ENCODE measurements at regions not wholly inside any gene's neighbourhood (a gene's known extent, or its start where the extent isn't known, plus 50 kb on each side); places are given as distances from the start of the nearest gene placed in this dataset.

GRCh38 chr12:93158065-93158843 lies 219.5 kb upstream of the NUDT4 start:
- Histone ChIP-seq H3K27ac (ENCODE audit: insufficient read depth, low read length) (no peak overlapping the region), H3K4ac (ENCODE audit: low read depth, low read length) (no peak overlapping the region), H4K91ac (ENCODE audit: insufficient read depth, low read depth, low read length) (no peak overlapping the region), H3K4me2 (ENCODE audit: low read depth, low read length) (no peak overlapping the region), H4K8ac (ENCODE audit: low read depth in 2 of 2, low read length in 2 of 2) (no peak overlapping the region), H3K14ac (replicated peaks; ENCODE audit: low read depth, low read length) (no peak overlapping the region), H2BK5ac (ENCODE audit: low read depth, low read length, poor library complexity, severe bottlenecking) (no peak overlapping the region), H2AK9ac (replicated peaks; ENCODE audit: low read depth, low read length, poor library complexity) (no peak overlapping the region), H2BK15ac (ENCODE audit: low read depth, low read length) (no peak overlapping the region), H3K56ac (ENCODE audit: extremely low read depth, insufficient read depth, low read length) (no peak overlapping the region), H2BK20ac (ENCODE audit: low read depth, low read length) (no peak overlapping the region), H2AK5ac (ENCODE audit: low read depth, low read length) (no peak overlapping the region), H3K9me3 (ENCODE audit: control insufficient read depth, insufficient read depth, low read length) (0 out of 2 replicates have a peak, but pooled peaks cover 3% of the 10 kb centered on the region), H3K23ac (ENCODE audit: low read depth, low read length) (no peak overlapping the region), H3K36me3 (ENCODE audit: control insufficient read depth, insufficient read depth, low read length) (no peaks in the 10 kb centered on the region), H3K4me1 (ENCODE audit: control insufficient read depth, insufficient read depth, low read length) (no peaks in the 10 kb centered on the region), H3K9ac (ENCODE audit: low read depth, low read length) (no peak overlapping the region), H3K27me3 (ENCODE audit: control insufficient read depth, insufficient read depth, low read length) (no peaks in the 10 kb centered on the region), H2BK120ac (ENCODE audit: low read depth, low read length) (no peak overlapping the region), H3K9me1 (ENCODE audit: insufficient read depth, low read length) (no peaks in the 10 kb centered on the region; the same call in 1 of the 2 replicates), H4K20me1 (ENCODE audit: insufficient read depth, low read length) (no peaks in the 10 kb centered on the region), H3K4me3 (ENCODE audit: insufficient read depth, low read depth, low read length) (no peak overlapping the region), H4K5ac (ENCODE audit: low read depth, low read length) (no peak overlapping the region), H2AFZ (replicated peaks; ENCODE audit: low read length, poor library complexity) (no peak overlapping the region), H3K18ac (ENCODE audit: low read depth, low read length) (no peak overlapping the region), H3K79me1 (ENCODE audit: low read depth in 1 of 2, low read length in 2 of 2) (no peaks in the 10 kb centered on the region)
- intact Hi-C loops (cut with micrococcal nuclease): no loop called here
- ChIA-PET POLR2A (ENCODE audit: unreplicated experiment) (no interaction called here), CTCF (no interaction called here)
- no peak for DNase-seq
- dilution Hi-C loops (cut with HindIII; ENCODE audit: low sequenced_read_pairs, unreplicated experiment): no loop called here
- WGBS, 2 experiments (ENCODE audit: extremely low coverage in 2 of 2, insufficient read length in 1 of 2): 100% methylated on average over 1 of the region's 4 CpGs; no CpG with 5 or more reads in 1 of the 2 experiments
- BruUV-seq (replicated peaks): no TSS peak
- TF ChIP-seq BHLHE40 (IDR thresholded peaks at IDR 0.05; ENCODE audit: low read depth, low read length): no peak
- TF ChIP-seq MAFK (IDR thresholded peaks at IDR 0.05; ENCODE audit: low read depth, low read length): no peak
- no peak for TF ChIP-seq RAD21 (IDR thresholded peaks at IDR 0.05; ENCODE audit: low read length)
- no peak for TF ChIP-seq SMC3 (IDR thresholded peaks at IDR 0.05; ENCODE audit: low read depth, low read length)
- TF ChIP-seq RFX5 (IDR thresholded peaks at IDR 0.05; ENCODE audit: low read depth, low read length): no peak
- no peak for TF ChIP-seq MAZ (IDR thresholded peaks at IDR 0.05; ENCODE audit: borderline replicate concordance, low read depth, low read length)
- TF ChIP-seq CHD1 (IDR thresholded peaks at IDR 0.05; ENCODE audit: low read depth, low read length): no peak
- no peak for TF ChIP-seq FOS (IDR thresholded peaks at IDR 0.05; ENCODE audit: low read depth, low read length)
- no peak for ATAC-seq (ENCODE audit: low read depth)
- in situ Hi-C loops (cut with MboI; ENCODE audit: low sequenced_read_pairs): no loop called here

Measured in IMR-90 (cell line).